HepG2 (cell line): ENCODE measurements at regions not wholly inside any gene's neighbourhood (a gene's known extent, or its start where the extent isn't known, plus 50 kb on each side); places are given as distances from the start of the nearest gene placed in this dataset.
A peak's percentile ranks its signal among the peaks of the same experiment; 100 is the strongest.

Experiments used
- EHMT2 ChIP-seq: fragments of 200-600 bp; sonication (generic); IDR thresholded peaks from 2 replicates; pipeline ENCODE4 v1.7.0; 2017; ENCODE audit warnings: antibody characterized with exemption, low read depth, low read length, borderline replicate concordance
- IKZF1 ChIP-seq: fragments of 450-650 bp; IDR thresholded peaks from 2 replicates; pipeline ENCODE4 v1.7.1; 2016
- KDM3A ChIP-seq: IDR thresholded peaks from 2 replicates; pipeline ENCODE4 v1.6.1; 2018; ENCODE audit warnings: low read depth, missing compliant biosample characterization
- KMT2A ChIP-seq: sonication (generic); formaldehyde crosslinking; IDR thresholded peaks from 2 replicates; pipeline ENCODE4 v1.4.0; 2020; ENCODE audit warnings: missing genetic modification reagents
- ONECUT2 ChIP-seq: sonication (generic); formaldehyde crosslinking; IDR thresholded peaks from 2 replicates; pipeline ENCODE4 v1.4.0; 2020; ENCODE audit warnings: missing genetic modification reagents
- RAD21 ChIP-seq: fragments of 450-650 bp; formaldehyde crosslinking; IDR thresholded peaks from 2 replicates; pipeline ENCODE4 v1.5.0; 2020; ENCODE audit warnings: mild to moderate bottlenecking
- SCMH1 ChIP-seq: sonication (generic); formaldehyde crosslinking; IDR thresholded peaks from 2 replicates; pipeline ENCODE4 v1.9.0; 2021; ENCODE audit warnings: missing genetic modification reagents, mild to moderate bottlenecking, borderline replicate concordance
- SUZ12 ChIP-seq: fragments of 150-350 bp; IDR thresholded peaks from 2 replicates; pipeline ENCODE4 v1.6.1; 2014; ENCODE audit warnings: low read depth, low read length
- YEATS4 ChIP-seq: sonication (generic); formaldehyde crosslinking; IDR thresholded peaks from 2 replicates; pipeline ENCODE4 v1.4.0; 2020; ENCODE audit warnings: missing genetic modification reagents, borderline replicate concordance
- ZBTB7B ChIP-seq: sonication (generic); formaldehyde crosslinking; IDR thresholded peaks from 2 replicates; pipeline ENCODE4 v1.4.0; 2020; ENCODE audit warnings: missing genetic modification reagents
- ZFP1 ChIP-seq: IDR thresholded peaks from 2 replicates; pipeline ENCODE4 v1.6.1; 2016
- ZMYM2 ChIP-seq: sonication (generic); formaldehyde crosslinking; IDR thresholded peaks from 2 replicates; pipeline ENCODE4 v1.8.0; 2022; ENCODE audit warnings: mild to moderate bottlenecking, missing genetic modification reagents
- ZNF17 ChIP-seq: sonication (generic); formaldehyde crosslinking; IDR thresholded peaks from 2 replicates; pipeline ENCODE4 v1.5.0; 2020; ENCODE audit warnings: mild to moderate bottlenecking, missing genetic modification reagents
- ZNF205 ChIP-seq: IDR thresholded peaks from 2 replicates; pipeline ENCODE4 v1.6.1; 2018; ENCODE audit warnings: missing biosample characterization, missing genetic modification reagents
- ZNF564 ChIP-seq: sonication (generic); formaldehyde crosslinking; IDR thresholded peaks from 2 replicates; pipeline ENCODE4 v1.8.1; 2023; ENCODE audit warnings: mild to moderate bottlenecking, missing genetic modification reagents
- ZNF878 ChIP-seq: sonication (generic); formaldehyde crosslinking; IDR thresholded peaks from 2 replicates; pipeline ENCODE4 v1.8.1; 2023; ENCODE audit warnings: mild to moderate bottlenecking, missing genetic modification reagents, moderate library complexity
- TF ChIP-seq, protein P1 (sequence below): sonication (generic); formaldehyde crosslinking; IDR thresholded peaks from 2 replicates; pipeline ENCODE4 v1.8.0; 2022; ENCODE audit warnings: mild to moderate bottlenecking, missing genetic modification reagents
- TF ChIP-seq, protein P2 (sequence below): sonication (generic); formaldehyde crosslinking; conservative IDR thresholded peaks from 2 replicates; pipeline ENCODE4 v1.8.0; 2022; ENCODE audit warnings: mild to moderate bottlenecking, moderate library complexity, missing genetic modification reagents
- TF ChIP-seq, protein P3 (sequence below): sonication (generic); formaldehyde crosslinking; IDR thresholded peaks from 2 replicates; pipeline ENCODE4 v1.4.0; 2020; ENCODE audit warnings: missing genetic modification reagents, borderline replicate concordance
- TF ChIP-seq, protein P4 (sequence below): sonication (generic); formaldehyde crosslinking; IDR thresholded peaks from 2 replicates; pipeline ENCODE4 v1.4.0; 2020; ENCODE audit warnings: missing genetic modification reagents

DNA sequence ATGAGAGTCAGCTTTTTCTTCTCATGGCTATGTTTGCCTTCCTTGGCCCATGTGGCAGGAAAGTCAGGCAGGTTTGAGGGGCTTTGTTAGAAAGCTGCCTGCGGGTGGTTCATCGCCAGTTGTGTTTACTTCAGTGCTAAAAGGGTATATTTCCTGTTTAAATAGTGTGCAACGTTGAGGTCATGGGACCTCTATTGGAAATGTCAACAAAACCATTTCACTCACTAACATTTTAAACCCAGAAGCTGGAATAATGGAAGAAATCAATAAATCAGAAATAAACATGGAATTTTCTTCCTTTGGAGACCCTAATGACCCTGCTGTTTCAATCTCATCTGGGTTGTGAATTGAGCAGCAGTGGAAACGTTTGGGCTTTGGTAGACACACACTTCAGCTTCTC lies 185.8 kb downstream of the ANKRD50 start (continued):
- TF ChIP-seq, protein P1, sequence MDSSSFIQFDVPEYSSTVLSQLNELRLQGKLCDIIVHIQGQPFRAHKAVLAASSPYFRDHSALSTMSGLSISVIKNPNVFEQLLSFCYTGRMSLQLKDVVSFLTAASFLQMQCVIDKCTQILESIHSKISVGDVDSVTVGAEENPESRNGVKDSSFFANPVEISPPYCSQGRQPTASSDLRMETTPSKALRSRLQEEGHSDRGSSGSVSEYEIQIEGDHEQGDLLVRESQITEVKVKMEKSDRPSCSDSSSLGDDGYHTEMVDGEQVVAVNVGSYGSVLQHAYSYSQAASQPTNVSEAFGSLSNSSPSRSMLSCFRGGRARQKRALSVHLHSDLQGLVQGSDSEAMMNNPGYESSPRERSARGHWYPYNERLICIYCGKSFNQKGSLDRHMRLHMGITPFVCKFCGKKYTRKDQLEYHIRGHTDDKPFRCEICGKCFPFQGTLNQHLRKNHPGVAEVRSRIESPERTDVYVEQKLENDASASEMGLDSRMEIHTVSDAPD (CRISPR knock-in tag) = no peak
- TF ChIP-seq SUZ12 (no peak), EHMT2 (peak; percentile 83), ZFP1 (no peak; the same call in 1 of the 2 replicates), ZNF205 (CRISPR knock-in tag) (peak; percentile 49; the same call in 1 of the 2 replicates), ZMYM2 (0 out of 2 replicates have a peak, but pooled peaks have one; percentile 71), ZNF878 (CRISPR knock-in tag) (peak; percentile 56; the same call in 1 of the 2 replicates), ZBTB7B (peak; percentile 93), ONECUT2 (CRISPR knock-in tag) (peak; percentile 78), RAD21 (CRISPR knock-in tag) (no peak), IKZF1 (no peak), ZNF17 (no peak), YEATS4 (CRISPR knock-in tag) (no peak), SCMH1 (no peak), ZNF564 (CRISPR knock-in tag) (no peak), KDM3A (CRISPR knock-in tag) (peak; percentile 41; the same call in 1 of the 2 replicates), KMT2A (CRISPR knock-in tag) (no peak)
- TF ChIP-seq, protein P2, sequence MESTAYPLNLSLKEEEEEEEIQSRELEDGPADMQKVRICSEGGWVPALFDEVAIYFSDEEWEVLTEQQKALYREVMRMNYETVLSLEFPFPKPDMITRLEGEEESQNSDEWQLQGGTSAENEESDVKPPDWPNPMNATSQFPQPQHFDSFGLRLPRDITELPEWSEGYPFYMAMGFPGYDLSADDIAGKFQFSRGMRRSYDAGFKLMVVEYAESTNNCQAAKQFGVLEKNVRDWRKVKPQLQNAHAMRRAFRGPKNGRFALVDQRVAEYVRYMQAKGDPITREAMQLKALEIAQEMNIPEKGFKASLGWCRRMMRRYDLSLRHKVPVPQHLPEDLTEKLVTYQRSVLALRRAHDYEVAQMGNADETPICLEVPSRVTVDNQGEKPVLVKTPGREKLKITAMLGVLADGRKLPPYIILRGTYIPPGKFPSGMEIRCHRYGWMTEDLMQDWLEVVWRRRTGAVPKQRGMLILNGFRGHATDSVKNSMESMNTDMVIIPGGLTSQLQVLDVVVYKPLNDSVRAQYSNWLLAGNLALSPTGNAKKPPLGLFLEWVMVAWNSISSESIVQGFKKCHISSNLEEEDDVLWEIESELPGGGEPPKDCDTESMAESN (CRISPR knock-in tag) = peak; percentile 92
- TF ChIP-seq, protein P3, sequence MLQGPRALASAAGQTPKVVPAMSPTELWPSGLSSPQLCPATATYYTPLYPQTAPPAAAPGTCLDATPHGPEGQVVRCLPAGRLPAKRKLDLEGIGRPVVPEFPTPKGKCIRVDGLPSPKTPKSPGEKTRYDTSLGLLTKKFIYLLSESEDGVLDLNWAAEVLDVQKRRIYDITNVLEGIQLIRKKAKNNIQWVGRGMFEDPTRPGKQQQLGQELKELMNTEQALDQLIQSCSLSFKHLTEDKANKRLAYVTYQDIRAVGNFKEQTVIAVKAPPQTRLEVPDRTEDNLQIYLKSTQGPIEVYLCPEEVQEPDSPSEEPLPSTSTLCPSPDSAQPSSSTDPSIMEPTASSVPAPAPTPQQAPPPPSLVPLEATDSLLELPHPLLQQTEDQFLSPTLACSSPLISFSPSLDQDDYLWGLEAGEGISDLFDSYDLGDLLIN (CRISPR knock-in tag) = no peak
- TF ChIP-seq, protein P4, sequence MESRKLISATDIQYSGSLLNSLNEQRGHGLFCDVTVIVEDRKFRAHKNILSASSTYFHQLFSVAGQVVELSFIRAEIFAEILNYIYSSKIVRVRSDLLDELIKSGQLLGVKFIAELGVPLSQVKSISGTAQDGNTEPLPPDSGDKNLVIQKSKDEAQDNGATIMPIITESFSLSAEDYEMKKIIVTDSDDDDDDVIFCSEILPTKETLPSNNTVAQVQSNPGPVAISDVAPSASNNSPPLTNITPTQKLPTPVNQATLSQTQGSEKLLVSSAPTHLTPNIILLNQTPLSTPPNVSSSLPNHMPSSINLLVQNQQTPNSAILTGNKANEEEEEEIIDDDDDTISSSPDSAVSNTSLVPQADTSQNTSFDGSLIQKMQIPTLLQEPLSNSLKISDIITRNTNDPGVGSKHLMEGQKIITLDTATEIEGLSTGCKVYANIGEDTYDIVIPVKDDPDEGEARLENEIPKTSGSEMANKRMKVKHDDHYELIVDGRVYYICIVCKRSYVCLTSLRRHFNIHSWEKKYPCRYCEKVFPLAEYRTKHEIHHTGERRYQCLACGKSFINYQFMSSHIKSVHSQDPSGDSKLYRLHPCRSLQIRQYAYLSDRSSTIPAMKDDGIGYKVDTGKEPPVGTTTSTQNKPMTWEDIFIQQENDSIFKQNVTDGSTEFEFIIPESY (CRISPR knock-in tag) = peak; percentile 22; the same call in 1 of the 2 replicates
- TF ChIP-seq, all 625 proteins: peak for 136
